SK-N-SH (cell line): ENCODE measurements at regions not wholly inside any gene's neighbourhood (a gene's known extent, or its start where the extent isn't known, plus 50 kb on each side); places are given as distances from the start of the nearest gene placed in this dataset.

Experiments
- CTCF ChIA-PET: fragments of 300-600, 350-600 bp; formaldehyde crosslinking; extraction: SDS; loops from one replicate; lab custom pipeline; 2021; lab: Yijun Ruan, JAX
- POLR2A ChIA-PET: fragments of 350-600 bp; sonication (Branson Sonifier 250); formaldehyde crosslinking; extraction: SDS; loops from one replicate; lab custom pipeline; 2020; ENCODE audit warnings: antibody characterized with exemption, inconsistent platforms; lab: Yijun Ruan, JAX
- DNase-seq: peaks from one replicate; pipeline ENCODE4 v3.0.0; 2012
- H2AFZ ChIP-seq: fragments of 200-600 bp; sonication (generic); 2 replicates; pipeline ENCODE4 v1.8.1; 2016; ENCODE audit warnings: antibody characterized with exemption, mild to moderate bottlenecking, low read depth
- H3F3A ChIP-seq: fragments of 200-600 bp; sonication (generic); replicated peaks from 2 replicates; pipeline ENCODE3; 2016; ENCODE audit warnings: antibody characterized with exemption, mild to moderate bottlenecking; ENCODE audit not compliant: insufficient read depth
- H3K27ac ChIP-seq, 2 experiments: fragments of 200-500 bp in 1 of 2; fragments of 200-600 bp in 1 of 2; sonication (Bioruptor generic) in 1 of 2; sonication (generic), shearing (Covaris generic) in 1 of 2; 2 replicates each; pipeline versions ENCODE4 v1.5.1 to v1.6.1; 2014 to 2016; ENCODE audit warnings: low read depth in 2 of 2, inconsistent platforms in 1 of 2, low read length in 1 of 2, mild to moderate bottlenecking in 1 of 2, mixed read lengths in 1 of 2
- H3K27me3 ChIP-seq: fragments of 200-600 bp; sonication (generic), shearing (Covaris generic); 2 replicates; pipeline ENCODE4 v1.6.1; 2016; ENCODE audit warnings: mixed run types; ENCODE audit not compliant: insufficient read depth
- H3K36me3 ChIP-seq, 2 experiments: fragments of 200-500 bp in 1 of 2; fragments of 200-600 bp in 1 of 2; sonication (Bioruptor generic) in 1 of 2; sonication (generic) in 1 of 2; replicated peaks in 1 of 2; 2 replicates each; pipeline versions ENCODE3 to v1.5.1; 2014 to 2016; ENCODE audit warnings: low read length in 1 of 2, mild to moderate bottlenecking in 1 of 2; ENCODE audit not compliant: insufficient read depth in 2 of 2, control insufficient read depth in 1 of 2
- H3K4me1 ChIP-seq, 2 experiments: fragments of 200-500 bp in 1 of 2; fragments of 200-600 bp in 1 of 2; sonication (Bioruptor generic) in 1 of 2; sonication (generic), shearing (Covaris generic) in 1 of 2; 2 replicates each; pipeline versions ENCODE4 v1.5.1 to v1.6.1; 2014 to 2016; ENCODE audit warnings: low read depth in 1 of 2, low read length in 1 of 2, mixed run types in 1 of 2; ENCODE audit not compliant: insufficient read depth in 2 of 2, control insufficient read depth in 1 of 2
- H3K4me2 ChIP-seq: fragments of 200-600 bp; sonication (generic), shearing (Covaris generic); 2 replicates; pipeline ENCODE4 v1.6.1; 2017; ENCODE audit warnings: mixed run types
- H3K4me3 ChIP-seq, 2 experiments: fragments of 200-500 bp in 1 of 2; fragments of 200-600 bp in 1 of 2; sonication (Bioruptor generic) in 1 of 2; sonication (generic), shearing (Covaris generic) in 1 of 2; 2 replicates each; pipeline versions ENCODE4 v1.5.1 to v1.8.1; 2014 to 2016; ENCODE audit warnings: low read depth in 2 of 2, inconsistent platforms in 1 of 2, low read length in 1 of 2, mild to moderate bottlenecking in 1 of 2, mixed read lengths in 1 of 2, moderate library complexity in 1 of 2
- H3K79me2 ChIP-seq: fragments of 200-600 bp; sonication (generic); 2 replicates; pipeline ENCODE4 v1.8.1; 2017; ENCODE audit warnings: mild to moderate bottlenecking; ENCODE audit not compliant: insufficient read depth
- H3K9ac ChIP-seq: fragments of 200-600 bp; sonication (generic); 2 replicates; pipeline ENCODE4 v1.6.1; 2017; ENCODE audit warnings: mixed run types
- H3K9me2 ChIP-seq: fragments of 200-600 bp; sonication (generic); 2 replicates; pipeline ENCODE4 v1.6.1; 2017; ENCODE audit warnings: mixed run types
- H3K9me3 ChIP-seq: fragments of 200-600 bp; sonication (generic); 2 replicates; pipeline ENCODE4 v1.6.1; 2017; ENCODE audit warnings: mixed run types, mild to moderate bottlenecking, moderate library complexity
- H4K20me1 ChIP-seq: fragments of 200-600 bp; sonication (generic); 2 replicates; pipeline ENCODE4 v1.6.1; 2017; ENCODE audit warnings: mild to moderate bottlenecking, mixed run types; ENCODE audit not compliant: insufficient read depth
- ELF1 ChIP-seq: IDR thresholded peaks from 2 replicates; pipeline ENCODE4 v1.4.0; 2012
- EP300 ChIP-seq, 2 experiments: IDR thresholded peaks; 2 replicates each; pipeline versions ENCODE4 v1.4.0 to v1.6.1; 2012; ENCODE audit warnings: borderline replicate concordance in 1 of 2, low read depth in 1 of 2, low read length in 1 of 2
- EZH2phosphoT487 ChIP-seq: fragments of 200-600 bp; sonication (generic); IDR thresholded peaks from 2 replicates; pipeline ENCODE4 v1.6.1; 2017; ENCODE audit warnings: low read depth, mixed run types, mild to moderate bottlenecking, antibody characterized with exemption, moderate library complexity, borderline replicate concordance
- FOSL2 ChIP-seq: IDR thresholded peaks from 2 replicates; pipeline ENCODE4 v1.4.0; 2012; ENCODE audit warnings: low read depth, mild to moderate bottlenecking, moderate library complexity, borderline replicate concordance
- FOXJ3 ChIP-seq: sonication (generic); formaldehyde crosslinking; IDR thresholded peaks from 2 replicates; pipeline ENCODE4 v1.5.1; 2020; ENCODE audit warnings: mild to moderate bottlenecking, missing genetic modification reagents
- FOXM1 ChIP-seq: IDR thresholded peaks from 2 replicates; pipeline ENCODE4 v1.4.0; 2012; ENCODE audit warnings: low read depth, mild to moderate bottlenecking
- GABPA ChIP-seq: IDR thresholded peaks from 2 replicates; pipeline ENCODE4 v1.4.0; 2012; ENCODE audit warnings: low read depth, mild to moderate bottlenecking
- JUND ChIP-seq: IDR thresholded peaks from 2 replicates; pipeline ENCODE4 v1.4.0; 2012
- MEF2A ChIP-seq: IDR thresholded peaks from 2 replicates; pipeline ENCODE4 v1.4.0; 2012; ENCODE audit warnings: low read depth, borderline replicate concordance
- MXI1 ChIP-seq: IDR thresholded peaks from 2 replicates; pipeline ENCODE4 v1.6.1; 2012; ENCODE audit warnings: mild to moderate bottlenecking, low read depth, low read length, improper control_type of control experiment
- NFIC ChIP-seq: IDR thresholded peaks from 2 replicates; pipeline ENCODE4 v1.4.0; 2012; ENCODE audit warnings: borderline replicate concordance
- NRF1 ChIP-seq: IDR thresholded peaks from 2 replicates; pipeline ENCODE4 v1.6.1; 2012; ENCODE audit warnings: low read depth, mild to moderate bottlenecking, low read length
- RFX5 ChIP-seq: IDR thresholded peaks from 2 replicates; pipeline ENCODE4 v1.6.1; 2012; ENCODE audit warnings: mild to moderate bottlenecking, improper control_type of control experiment, low read length
- RXRA ChIP-seq: IDR thresholded peaks from 2 replicates; pipeline ENCODE4 v1.4.0; 2012; ENCODE audit warnings: low read depth, mild to moderate bottlenecking, borderline replicate concordance
- SIN3A ChIP-seq: IDR thresholded peaks from 2 replicates; pipeline ENCODE4 v1.6.1; 2012; ENCODE audit warnings: low read depth, mild to moderate bottlenecking, low read length, moderate library complexity, borderline replicate concordance
- TCF12 ChIP-seq: IDR thresholded peaks from 2 replicates; pipeline ENCODE4 v1.4.0; 2012
- TEAD4 ChIP-seq: IDR thresholded peaks from 2 replicates; pipeline ENCODE4 v1.4.0; 2012; ENCODE audit warnings: mild to moderate bottlenecking, borderline replicate concordance; ENCODE audit not compliant: insufficient read depth
- YY1 ChIP-seq: IDR thresholded peaks from 2 replicates; pipeline ENCODE4 v1.4.0; 2012; ENCODE audit warnings: low read depth, mild to moderate bottlenecking
- WGBS: methylation state at CpG from one replicate; pipeline ENCODE4 v1.1.6; 2017; ENCODE audit warnings: low lambda C conversion rate; 5-methylcytosine and 5-hydroxymethylcytosine counted together
- TF ChIP-seq, protein P1 (sequence below): fragments of 150-350 bp; IDR thresholded peaks from 2 replicates; pipeline ENCODE4 v1.6.1; 2016; ENCODE audit warnings: mild to moderate bottlenecking, low read depth, low read length

DNA sequence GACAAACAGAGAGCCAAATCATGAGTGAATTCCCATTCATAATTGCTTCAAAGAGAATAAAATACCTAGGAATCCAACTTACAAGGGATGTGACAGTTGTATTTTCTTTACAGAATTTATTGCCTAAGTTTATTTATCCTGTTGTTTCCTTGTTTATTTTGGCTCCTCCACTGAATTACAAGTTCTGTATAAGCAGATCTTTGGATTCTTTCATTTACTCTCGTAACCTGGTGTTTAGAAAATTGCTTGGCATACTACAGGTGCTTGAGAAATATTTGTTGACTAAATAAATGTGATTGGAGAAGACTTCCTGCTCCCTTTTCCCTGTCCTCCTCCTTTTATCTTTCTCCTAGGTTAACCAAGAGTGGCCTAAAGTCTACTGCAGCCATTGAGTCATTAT, 455.6 kb downstream of the TMEM38B start:
- H3K9me2 ChIP-seq, result no peaks in the 10 kb centered on the region
- H3K27me3 ChIP-seq, result no peaks in the 10 kb centered on the region
- H3K9ac ChIP-seq, result no peak overlapping the region
- no peak for DNase-seq
- H3K4me3 ChIP-seq, result no peak overlapping the region
- CTCF ChIA-PET, result no interaction called here
- no peaks in the 10 kb centered on the region for H3K36me3 ChIP-seq
- H3K27ac ChIP-seq, result no peak overlapping the region
- H3K9me3 ChIP-seq, result no peaks in the 10 kb centered on the region
- H3K79me2 ChIP-seq, result no peaks in the 10 kb centered on the region
- WGBS, result 2% methylated on average over 1 of the region's 1 CpG
- no peak overlapping the region for H2AFZ ChIP-seq
- no peaks in the 10 kb centered on the region for H3K4me1 ChIP-seq
- POLR2A ChIA-PET, result no interaction called here
- TF ChIP-seq NFIC (no peak), EZH2phosphoT487 (no peak), JUND (no peak)
- H4K20me1 ChIP-seq, result no peaks in the 10 kb centered on the region
- H3F3A ChIP-seq, result no peaks in the 10 kb centered on the region
- H3K4me2 ChIP-seq, result no peak overlapping the region

DNA sequence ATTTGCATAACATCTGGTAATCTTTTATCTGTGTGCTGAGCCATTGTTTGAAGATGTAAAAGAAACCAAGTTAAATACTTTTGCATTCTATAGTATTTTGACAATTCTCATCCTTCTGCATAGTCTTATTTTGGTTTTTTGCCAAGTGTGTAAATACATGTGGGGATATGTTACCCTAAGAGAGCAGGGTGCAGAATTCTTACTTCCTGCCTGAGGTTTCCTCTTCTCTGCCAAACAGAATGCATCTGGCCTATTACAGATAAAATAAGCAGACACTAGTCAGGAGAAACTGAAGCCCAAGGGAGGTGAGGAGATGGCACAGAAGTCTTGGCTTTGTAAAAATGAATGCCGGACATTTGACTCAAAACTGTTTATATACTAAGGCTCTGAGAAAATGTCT, 462.1 kb downstream of the TMEM38B start:
- Histone ChIP-seq H3K36me3 (no peaks in the 10 kb centered on the region), H3K4me3 (no peak overlapping the region), H4K20me1 (no peaks in the 10 kb centered on the region), H3K4me1 (no peaks in the 10 kb centered on the region), H3K27ac (no peak overlapping the region), H3F3A (no peaks in the 10 kb centered on the region), H2AFZ (no peak overlapping the region), H3K9me2 (no peaks in the 10 kb centered on the region), H3K27me3 (no peaks in the 10 kb centered on the region), H3K9ac (no peak overlapping the region), H3K9me3 (no peaks in the 10 kb centered on the region), H3K4me2 (no peak overlapping the region), H3K79me2 (no peaks in the 10 kb centered on the region)
- 63% methylated on average over 1 of the region's 1 CpG for WGBS
- TF ChIP-seq EP300 (IDR thresholded peaks at IDR 0.05; ENCODE audit: borderline replicate concordance in 1 of 2, low read depth in 1 of 2, low read length in 1 of 2), result no peak
- ChIA-PET POLR2A (no interaction called here), CTCF (no interaction called here)
- peak; percentile 21 for DNase-seq

DNA sequence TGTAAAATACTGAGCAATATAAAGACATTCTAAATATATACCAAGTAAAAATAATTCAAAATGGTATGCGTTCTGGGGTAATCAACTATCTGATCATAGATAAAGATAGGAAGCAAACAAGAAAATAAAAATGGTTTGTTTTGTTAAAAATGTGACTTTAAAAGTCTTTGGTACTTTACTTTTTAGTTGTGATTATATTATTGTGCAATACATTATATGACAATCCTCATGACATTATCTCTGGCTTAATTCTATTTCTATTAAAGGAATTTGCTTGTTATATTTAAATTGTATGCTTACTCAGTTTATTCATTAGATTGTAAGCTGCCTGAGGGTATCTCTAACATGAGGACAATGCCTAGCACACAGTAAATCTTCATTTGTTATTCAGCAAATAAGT, 477.9 kb downstream of the TMEM38B start:
- H3F3A ChIP-seq, result no peaks in the 10 kb centered on the region
- no peak overlapping the region for H2AFZ ChIP-seq
- H3K79me2 ChIP-seq, result no peaks in the 10 kb centered on the region
- no peak for DNase-seq
- no peaks in the 10 kb centered on the region for H3K9me2 ChIP-seq
- no peaks in the 10 kb centered on the region for H3K4me1 ChIP-seq
- no peaks in the 10 kb centered on the region for H3K9me3 ChIP-seq
- no peak overlapping the region for H3K27ac ChIP-seq
- H3K4me3 ChIP-seq, result no peak overlapping the region
- H3K27me3 ChIP-seq, result no peaks in the 10 kb centered on the region
- ChIA-PET POLR2A (no interaction called here), CTCF (no interaction called here)
- H3K36me3 ChIP-seq, result no peaks in the 10 kb centered on the region
- H4K20me1 ChIP-seq, result no peaks in the 10 kb centered on the region
- no peak overlapping the region for H3K4me2 ChIP-seq
- 58% methylated on average over 1 of the region's 1 CpG for WGBS
- H3K9ac ChIP-seq, result no peak overlapping the region
- no peak for TF ChIP-seq GABPA
- TF ChIP-seq TCF12, result no peak
- TF ChIP-seq EP300 (IDR thresholded peaks at IDR 0.05; ENCODE audit: borderline replicate concordance in 1 of 2, low read depth in 1 of 2, low read length in 1 of 2), result no peak
- TF ChIP-seq FOXJ3 (CRISPR knock-in tag), result no peak
- TF ChIP-seq RXRA, result no peak
- TF ChIP-seq RFX5, result no peak
- no peak for TF ChIP-seq JUND
- TF ChIP-seq SIN3A, result no peak
- TF ChIP-seq, protein P1, sequence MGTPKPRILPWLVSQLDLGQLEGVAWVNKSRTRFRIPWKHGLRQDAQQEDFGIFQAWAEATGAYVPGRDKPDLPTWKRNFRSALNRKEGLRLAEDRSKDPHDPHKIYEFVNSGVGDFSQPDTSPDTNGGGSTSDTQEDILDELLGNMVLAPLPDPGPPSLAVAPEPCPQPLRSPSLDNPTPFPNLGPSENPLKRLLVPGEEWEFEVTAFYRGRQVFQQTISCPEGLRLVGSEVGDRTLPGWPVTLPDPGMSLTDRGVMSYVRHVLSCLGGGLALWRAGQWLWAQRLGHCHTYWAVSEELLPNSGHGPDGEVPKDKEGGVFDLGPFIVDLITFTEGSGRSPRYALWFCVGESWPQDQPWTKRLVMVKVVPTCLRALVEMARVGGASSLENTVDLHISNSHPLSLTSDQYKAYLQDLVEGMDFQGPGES, result no peak
- no peak for TF ChIP-seq MEF2A
- TF ChIP-seq FOSL2, result no peak
- no peak for TF ChIP-seq MXI1
- no peak for TF ChIP-seq FOXM1
- TF ChIP-seq NRF1, result no peak
- TF ChIP-seq YY1, result no peak
- TF ChIP-seq TEAD4, result no peak
- TF ChIP-seq ELF1, result no peak
